Activated B cell treated with CpG ODN at 0.5 μM for 24 hours (primary cell): ENCODE measurements at regions not wholly inside any gene's neighbourhood (a gene's known extent, or its start where the extent isn't known, plus 50 kb on each side); places are given as distances from the start of the nearest gene placed in this dataset.

Experiments
- ATAC-seq: fragments of 200-7000 bp; cut with Tn5 transposase; one replicate; pipeline ENCODE4 v1.10.0; 2021; ENCODE audit warnings: low read depth, mild to moderate bottlenecking, moderate library complexity
- CTCF ChIA-PET: fragments of 350-600 bp; sonication (Branson Sonifier 250); formaldehyde crosslinking; loops from one replicate; lab custom pipeline; 2021; ENCODE audit warnings: antibody characterized with exemption; lab: Charles Lee
- POLR2A ChIA-PET: fragments of 350-600 bp; sonication (Branson Sonifier 250); formaldehyde crosslinking; loops from one replicate; lab custom pipeline; 2021; ENCODE audit warnings: antibody characterized with exemption; lab: Charles Lee
- DNase-seq: peaks from one replicate; pipeline ENCODE4 v3.0.0; 2022
- H3K27ac Mint-ChIP-seq: one replicate; pipeline ENCODE4 v1.8.0; 2020; ENCODE audit warnings: mixed read lengths
- H3K27me3 Mint-ChIP-seq: one replicate; pipeline ENCODE4 v1.8.0; 2021; ENCODE audit warnings: mixed read lengths
- H3K36me3 Mint-ChIP-seq: one replicate; pipeline ENCODE4 v1.8.0; 2021; ENCODE audit warnings: low read depth, mixed read lengths
- H3K4me1 Mint-ChIP-seq: one replicate; pipeline ENCODE4 v1.8.0; 2021; ENCODE audit warnings: mixed read lengths
- H3K4me3 Mint-ChIP-seq: one replicate; pipeline ENCODE4 v1.8.0; 2020; ENCODE audit warnings: mild to moderate bottlenecking, mixed read lengths
- H3K9me3 Mint-ChIP-seq: one replicate; pipeline ENCODE4 v1.8.0; 2020; ENCODE audit warnings: mixed read lengths
- CTCF ChIP-seq: fragments of 200-600 bp; IDR thresholded peaks from one replicate; pipeline ENCODE4 v1.8.0; 2022; ENCODE audit warnings: antibody characterized with exemption, mild to moderate bottlenecking
- intact Hi-C: fragments of 100-400 bp; cut with micrococcal nuclease; formaldehyde crosslinking; loops from one replicate; pipeline ENCODE4 v1.15.1; 2024

GRCh38 chr5:61886214-61886613 is 419.8 kb upstream of the KIF2A start:
- TF ChIP-seq CTCF, result no peak
- CTCF ChIA-PET, result no interaction called here
- no peak for DNase-seq
- Mint-ChIP-seq H3K4me1 (no peaks in the 10 kb centered on the region), H3K27me3 (no peaks in the 10 kb centered on the region), H3K4me3 (no peak overlapping the region), H3K27ac (no peak overlapping the region), H3K9me3 (peaks cover 15% of the 10 kb centered on the region), H3K36me3 (no peaks in the 10 kb centered on the region)
- intact Hi-C loops, result no loop called here
- POLR2A ChIA-PET, result no interaction called here
- no peak for ATAC-seq

- no peaks in the 10 kb centered on the region for H3K36me3 Mint-ChIP-seq
- POLR2A ChIA-PET, result no interaction called here
- ATAC-seq (no peak), DNase-seq (no peak)
- H3K4me1 Mint-ChIP-seq, result no peaks in the 10 kb centered on the region
- CTCF ChIA-PET, result no interaction called here
- no peak overlapping the region for H3K27ac Mint-ChIP-seq
- H3K9me3 Mint-ChIP-seq, result peaks cover 19% of the 10 kb centered on the region
- H3K4me3 Mint-ChIP-seq, result no peak overlapping the region
- intact Hi-C loops, result no loop called here
- TF ChIP-seq CTCF, result no peak
- H3K27me3 Mint-ChIP-seq, result no peaks in the 10 kb centered on the region
Measured at GRCh38 chr5:61887271-61887670, 418.7 kb upstream of the KIF2A start.

- ATAC-seq (no peak), DNase-seq (no peak)
- intact Hi-C loops, result no loop called here
- Mint-ChIP-seq H3K4me1 (no peaks in the 10 kb centered on the region), H3K4me3 (no peak overlapping the region), H3K27me3 (no peaks in the 10 kb centered on the region), H3K9me3 (peaks cover 20% of the 10 kb centered on the region), H3K36me3 (no peaks in the 10 kb centered on the region), H3K27ac (no peak overlapping the region)
- TF ChIP-seq CTCF, result no peak
- ChIA-PET POLR2A (no interaction called here), CTCF (no interaction called here)
Measured at GRCh38 chr5:61894046-61894445, 412.0 kb upstream of the KIF2A start.

GRCh38 chr5:61896811-61897210 is 409.2 kb upstream of the KIF2A start:
- CTCF ChIA-PET, result no interaction called here
- Mint-ChIP-seq H3K9me3 (peaks cover 8% of the 10 kb centered on the region), H3K4me3 (no peak overlapping the region), H3K4me1 (no peaks in the 10 kb centered on the region), H3K27ac (no peak overlapping the region), H3K36me3 (no peaks in the 10 kb centered on the region), H3K27me3 (no peaks in the 10 kb centered on the region)
- TF ChIP-seq CTCF, result no peak
- POLR2A ChIA-PET, result no interaction called here
- intact Hi-C loops, result no loop called here
- ATAC-seq, result no peak
- no peak for DNase-seq

- ChIA-PET CTCF (no interaction called here), POLR2A (no interaction called here)
- no peaks in the 10 kb centered on the region for H3K4me1 Mint-ChIP-seq
- intact Hi-C loops, result no loop called here
- peaks cover 8% of the 10 kb centered on the region for H3K9me3 Mint-ChIP-seq
- no peaks in the 10 kb centered on the region for H3K36me3 Mint-ChIP-seq
- H3K27ac Mint-ChIP-seq, result no peak overlapping the region
- H3K27me3 Mint-ChIP-seq, result no peaks in the 10 kb centered on the region
- no peak for TF ChIP-seq CTCF
- DNase-seq (no peak), ATAC-seq (no peak)
- no peak overlapping the region for H3K4me3 Mint-ChIP-seq
Measured at GRCh38 chr5:61897251-61897650, 408.8 kb upstream of the KIF2A start.
